ENCODE measurements at regions not wholly inside any gene's neighbourhood (a gene's known extent, or its start where the extent isn't known, plus 50 kb on each side); places are given as distances from the start of the nearest gene placed in this dataset.

DNA sequence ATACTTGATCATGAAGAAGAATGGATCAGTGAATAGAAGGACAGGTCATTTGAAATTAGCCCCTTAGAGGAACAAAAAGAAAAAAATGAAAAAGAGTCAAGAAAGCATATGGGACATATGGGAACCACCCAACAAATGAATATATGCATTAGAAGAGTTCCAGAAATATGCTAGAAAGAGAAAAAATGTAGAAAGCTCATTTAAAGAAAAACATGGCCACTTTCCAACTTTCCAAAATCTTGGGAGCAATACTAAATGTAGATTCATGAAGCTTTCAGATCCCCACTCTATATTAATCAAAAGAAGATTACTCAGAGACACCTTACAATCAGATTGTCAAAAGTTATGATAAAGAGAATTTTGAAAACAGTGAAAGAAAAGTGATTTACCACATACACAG, 334.8 kb upstream of the NMUR2 start:
- TF ChIP-seq BHLHE40 (IDR thresholded peaks at IDR 0.05; ENCODE audit: borderline replicate concordance in 1 of 2, low read depth in 2 of 2, low read length in 1 of 2) (no peak), TCF12 (IDR thresholded peaks at IDR 0.05; ENCODE audit: low read depth, low read length) (no peak), POLR2A (IDR thresholded peaks at IDR 0.05; ENCODE audit: low read depth, low read length) (no peak)
- TF ChIP-seq, protein P1, sequence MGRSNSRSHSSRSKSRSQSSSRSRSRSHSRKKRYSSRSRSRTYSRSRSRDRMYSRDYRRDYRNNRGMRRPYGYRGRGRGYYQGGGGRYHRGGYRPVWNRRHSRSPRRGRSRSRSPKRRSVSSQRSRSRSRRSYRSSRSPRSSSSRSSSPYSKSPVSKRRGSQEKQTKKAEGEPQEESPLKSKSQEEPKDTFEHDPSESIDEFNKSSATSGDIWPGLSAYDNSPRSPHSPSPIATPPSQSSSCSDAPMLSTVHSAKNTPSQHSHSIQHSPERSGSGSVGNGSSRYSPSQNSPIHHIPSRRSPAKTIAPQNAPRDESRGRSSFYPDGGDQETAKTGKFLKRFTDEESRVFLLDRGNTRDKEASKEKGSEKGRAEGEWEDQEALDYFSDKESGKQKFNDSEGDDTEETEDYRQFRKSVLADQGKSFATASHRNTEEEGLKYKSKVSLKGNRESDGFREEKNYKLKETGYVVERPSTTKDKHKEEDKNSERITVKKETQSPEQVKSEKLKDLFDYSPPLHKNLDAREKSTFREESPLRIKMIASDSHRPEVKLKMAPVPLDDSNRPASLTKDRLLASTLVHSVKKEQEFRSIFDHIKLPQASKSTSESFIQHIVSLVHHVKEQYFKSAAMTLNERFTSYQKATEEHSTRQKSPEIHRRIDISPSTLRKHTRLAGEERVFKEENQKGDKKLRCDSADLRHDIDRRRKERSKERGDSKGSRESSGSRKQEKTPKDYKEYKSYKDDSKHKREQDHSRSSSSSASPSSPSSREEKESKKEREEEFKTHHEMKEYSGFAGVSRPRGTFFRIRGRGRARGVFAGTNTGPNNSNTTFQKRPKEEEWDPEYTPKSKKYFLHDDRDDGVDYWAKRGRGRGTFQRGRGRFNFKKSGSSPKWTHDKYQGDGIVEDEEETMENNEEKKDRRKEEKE (IDR thresholded peaks at IDR 0.05) = no peak
- TF ChIP-seq, protein P2, sequence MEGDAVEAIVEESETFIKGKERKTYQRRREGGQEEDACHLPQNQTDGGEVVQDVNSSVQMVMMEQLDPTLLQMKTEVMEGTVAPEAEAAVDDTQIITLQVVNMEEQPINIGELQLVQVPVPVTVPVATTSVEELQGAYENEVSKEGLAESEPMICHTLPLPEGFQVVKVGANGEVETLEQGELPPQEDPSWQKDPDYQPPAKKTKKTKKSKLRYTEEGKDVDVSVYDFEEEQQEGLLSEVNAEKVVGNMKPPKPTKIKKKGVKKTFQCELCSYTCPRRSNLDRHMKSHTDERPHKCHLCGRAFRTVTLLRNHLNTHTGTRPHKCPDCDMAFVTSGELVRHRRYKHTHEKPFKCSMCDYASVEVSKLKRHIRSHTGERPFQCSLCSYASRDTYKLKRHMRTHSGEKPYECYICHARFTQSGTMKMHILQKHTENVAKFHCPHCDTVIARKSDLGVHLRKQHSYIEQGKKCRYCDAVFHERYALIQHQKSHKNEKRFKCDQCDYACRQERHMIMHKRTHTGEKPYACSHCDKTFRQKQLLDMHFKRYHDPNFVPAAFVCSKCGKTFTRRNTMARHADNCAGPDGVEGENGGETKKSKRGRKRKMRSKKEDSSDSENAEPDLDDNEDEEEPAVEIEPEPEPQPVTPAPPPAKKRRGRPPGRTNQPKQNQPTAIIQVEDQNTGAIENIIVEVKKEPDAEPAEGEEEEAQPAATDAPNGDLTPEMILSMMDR (IDR thresholded peaks at IDR 0.05 in 2 of 3, conservative IDR thresholded peaks at IDR 0.05 in 1 of 3; ENCODE audit: control insufficient read depth in 2 of 3, extremely low read depth in 1 of 3, insufficient read depth in 1 of 3, low read depth in 3 of 3, low read length in 3 of 3) = no peak
